BE2C (cell line): ENCODE measurements at regions not wholly inside any gene's neighbourhood (a gene's known extent, or its start where the extent isn't known, plus 50 kb on each side); places are given as distances from the start of the nearest gene placed in this dataset.
"Not testable (repeated sequence)": the region's sequence is repeated elsewhere in the genome, so short reads cannot be mapped to it uniquely, and the experiment has no call there.

Source experiments
- DNase-seq: peaks from one replicate; pipeline ENCODE4 v3.0.0-alpha.2; 2020
- H3K27me3 ChIP-seq: fragments of 250-450 bp; sonication (Bioruptor Pico); 2 replicates; pipeline ENCODE4 v1.5.1; 2020; ENCODE audit warnings: mild to moderate bottlenecking
- H3K36me3 ChIP-seq: fragments of 250-450 bp; sonication (Bioruptor Pico); 2 replicates; pipeline ENCODE4 v1.5.1; 2020; ENCODE audit warnings: mild to moderate bottlenecking
- H3K4me1 ChIP-seq: fragments of 250-450 bp; sonication (Bioruptor Pico); 2 replicates; pipeline ENCODE4 v1.5.1; 2020
- H3K4me3 ChIP-seq: 2 replicates; pipeline ENCODE4 v1.5.1; 2011; ENCODE audit warnings: low read depth, low read length
- H3K9me3 ChIP-seq: fragments of 250-450 bp; sonication (Bioruptor Pico); 2 replicates; pipeline ENCODE4 v1.5.1; 2020
- CTCF ChIP-seq: IDR thresholded peaks from 2 replicates; pipeline ENCODE4 v1.5.1; 2012; ENCODE audit warnings: mild to moderate bottlenecking, low read depth, low read length

- Histone ChIP-seq H3K36me3 (no peaks in the 10 kb centered on the region), H3K27me3 (no peaks in the 10 kb centered on the region), H3K4me1 (0 out of 2 replicates have a peak, but pooled peaks cover 3% of the 10 kb centered on the region), H3K9me3 (no peaks in the 10 kb centered on the region), H3K4me3 (no peak overlapping the region)
- no peak for DNase-seq
- TF ChIP-seq CTCF: no peak
Measured at GRCh38 chr11:38718049-38718448, 2120.0 kb upstream of the RAG2 start.

GRCh38 chr11:38711110-38711509 is 2113.1 kb upstream of the RAG2 start:
- no peaks in the 10 kb centered on the region for H3K9me3 ChIP-seq
- TF ChIP-seq CTCF: no peak
- H3K36me3 ChIP-seq: no peaks in the 10 kb centered on the region
- no peak for DNase-seq
- H3K4me1 ChIP-seq: no peaks in the 10 kb centered on the region
- no peaks in the 10 kb centered on the region for H3K27me3 ChIP-seq
- H3K4me3 ChIP-seq: no peak overlapping the region

- no peaks in the 10 kb centered on the region for H3K36me3 ChIP-seq
- no peak for TF ChIP-seq CTCF
- no peaks in the 10 kb centered on the region for H3K9me3 ChIP-seq
- no peak overlapping the region for H3K4me3 ChIP-seq
- H3K4me1 ChIP-seq: no peaks in the 10 kb centered on the region
- H3K27me3 ChIP-seq: no peaks in the 10 kb centered on the region
- DNase-seq: no peak
Measured at GRCh38 chr11:38710262-38710661, 2112.2 kb upstream of the RAG2 start.

GRCh38 chr11:38700111-38700510 is 2102.1 kb upstream of the RAG2 start:
- H3K4me1 ChIP-seq: no peaks in the 10 kb centered on the region
- no peaks in the 10 kb centered on the region for H3K36me3 ChIP-seq
- H3K27me3 ChIP-seq: no peaks in the 10 kb centered on the region
- H3K4me3 ChIP-seq: no peak overlapping the region
- DNase-seq: no peak
- no peaks in the 10 kb centered on the region for H3K9me3 ChIP-seq
- no peak for TF ChIP-seq CTCF

- Histone ChIP-seq H3K9me3 (no peaks in the 10 kb centered on the region), H3K36me3 (no peaks in the 10 kb centered on the region), H3K27me3 (no peaks in the 10 kb centered on the region), H3K4me1 (no peaks in the 10 kb centered on the region), H3K4me3 (no peak overlapping the region)
- no peak for DNase-seq
- no peak for TF ChIP-seq CTCF
Measured at GRCh38 chr11:38693306-38693705, 2095.3 kb upstream of the RAG2 start.

- not testable (repeated sequence) for H3K27me3 ChIP-seq, DNase-seq, H3K4me3 ChIP-seq, H3K4me1 ChIP-seq, H3K36me3 ChIP-seq, H3K9me3 ChIP-seq
Measured at GRCh38 chr11:38690211-38690610, 2092.2 kb upstream of the RAG2 start.

GRCh38 chr11:38687008-38687407 is 2089.0 kb upstream of the RAG2 start:
- Histone ChIP-seq H3K9me3 (no peaks in the 10 kb centered on the region), H3K4me3 (no peak overlapping the region), H3K4me1 (no peaks in the 10 kb centered on the region), H3K36me3 (no peaks in the 10 kb centered on the region), H3K27me3 (no peaks in the 10 kb centered on the region)
- no peak for DNase-seq
- no peak for TF ChIP-seq CTCF
